Trophoblast cell (in vitro differentiated cells and primary cell): ENCODE measurements at regions not wholly inside any gene's neighbourhood (a gene's known extent, or its start where the extent isn't known, plus 50 kb on each side); places are given as distances from the start of the nearest gene placed in this dataset.

Experiments
- DNase-seq, 2 donors: peaks; one replicate each; pipeline ENCODE4 v3.0.0-alpha.2; 2016
- H2AFZ ChIP-seq: 2 replicates; pipeline ENCODE4 v1.6.1; 2013; ENCODE audit warnings: low read length, moderate library complexity, mild to moderate bottlenecking; ENCODE audit not compliant: insufficient read depth, poor library complexity
- H2AK5ac ChIP-seq: 2 replicates; pipeline ENCODE4 v1.6.1; 2013; ENCODE audit warnings: mild to moderate bottlenecking, low read length
- H2BK120ac ChIP-seq: 2 replicates; pipeline ENCODE4 v1.6.1; 2013; ENCODE audit warnings: low read length, mild to moderate bottlenecking, moderate library complexity; ENCODE audit not compliant: insufficient read depth, poor library complexity
- H2BK12ac ChIP-seq: 2 replicates; pipeline ENCODE4 v1.6.1; 2013; ENCODE audit warnings: mild to moderate bottlenecking, low read length, moderate library complexity
- H2BK5ac ChIP-seq: 2 replicates; pipeline ENCODE4 v1.6.1; 2013; ENCODE audit warnings: low read length, low read depth, moderate library complexity, mild to moderate bottlenecking; ENCODE audit not compliant: poor library complexity
- H3K14ac ChIP-seq: 2 replicates; pipeline ENCODE4 v1.6.1; 2013; ENCODE audit warnings: mild to moderate bottlenecking, low read length
- H3K18ac ChIP-seq: 2 replicates; pipeline ENCODE4 v1.6.1; 2013; ENCODE audit warnings: mild to moderate bottlenecking, low read length
- H3K23ac ChIP-seq: 2 replicates; pipeline ENCODE4 v1.6.1; 2013; ENCODE audit warnings: low read length
- H3K27ac ChIP-seq: 2 replicates; pipeline ENCODE4 v1.5.1; 2013; ENCODE audit warnings: low read depth, mild to moderate bottlenecking, inconsistent platforms, low read length, moderate library complexity
- H3K27me3 ChIP-seq: 2 replicates; pipeline ENCODE4 v1.6.1; 2013; ENCODE audit warnings: inconsistent platforms, mild to moderate bottlenecking, low read length, moderate library complexity; ENCODE audit not compliant: insufficient read depth
- H3K36me3 ChIP-seq, 2 experiments: 1 replicate in 1 of 2; 2 replicates in 1 of 2; pipeline ENCODE4 v1.6.1; 2013; ENCODE audit warnings: low read length in 2 of 2, mild to moderate bottlenecking in 2 of 2, moderate library complexity in 1 of 2; ENCODE audit not compliant: insufficient read depth in 2 of 2, control insufficient read depth in 1 of 2
- H3K4ac ChIP-seq: 2 replicates; pipeline ENCODE4 v1.6.1; 2013; ENCODE audit warnings: low read depth, mild to moderate bottlenecking, low read length, moderate library complexity
- H3K4me1 ChIP-seq, 2 experiments: 1 replicate in 1 of 2; 2 replicates in 1 of 2; pipeline ENCODE4 v1.6.1; 2013; ENCODE audit warnings: low read length in 2 of 2, mild to moderate bottlenecking in 2 of 2, moderate library complexity in 1 of 2; ENCODE audit not compliant: insufficient read depth in 2 of 2, control insufficient read depth in 1 of 2
- H3K4me2 ChIP-seq: 2 replicates; pipeline ENCODE4 v1.6.1; 2013; ENCODE audit warnings: inconsistent platforms, mild to moderate bottlenecking, low read length, moderate library complexity
- H3K4me3 ChIP-seq: 2 replicates; pipeline ENCODE4 v1.5.1; 2013; ENCODE audit warnings: mild to moderate bottlenecking, low read depth, low read length, inconsistent platforms
- H3K79me1 ChIP-seq: one replicate; pipeline ENCODE4 v1.6.1; 2013; ENCODE audit warnings: low read length
- H3K79me2 ChIP-seq: 2 replicates; pipeline ENCODE4 v1.6.1; 2013; ENCODE audit warnings: low read length, mild to moderate bottlenecking; ENCODE audit not compliant: control insufficient read depth, insufficient read depth, poor library complexity
- H3K9ac ChIP-seq: 2 replicates; pipeline ENCODE4 v1.6.1; 2013; ENCODE audit warnings: mild to moderate bottlenecking, low read length
- H3K9me3 ChIP-seq: 2 replicates; pipeline ENCODE4 v1.6.1; 2013; ENCODE audit warnings: low read depth, mild to moderate bottlenecking, control low read depth, inconsistent platforms, low read length; ENCODE audit not compliant: insufficient read depth
- H4K12ac ChIP-seq: 2 replicates; pipeline ENCODE4 v1.6.1; 2013; ENCODE audit warnings: low read depth, mild to moderate bottlenecking, low read length, moderate library complexity
- H4K8ac ChIP-seq: 2 replicates; pipeline ENCODE4 v1.6.1; 2013; ENCODE audit warnings: low read depth, mild to moderate bottlenecking, low read length, moderate library complexity
- H4K91ac ChIP-seq: one replicate; pipeline ENCODE4 v1.6.1; 2013; ENCODE audit warnings: low read depth, mild to moderate bottlenecking, low read length, moderate library complexity
- WGBS: extraction: QIAGEN DNeasy Blood & Tissue Kit; methylation state at CpG from one replicate; pipeline ENCODE4 v1.1.7; 2013; ENCODE audit warnings: missing lambda C conversion rate; ENCODE audit not compliant: insufficient read length, insufficient coverage; ENCODE audit errors: extremely low coverage; 5-methylcytosine and 5-hydroxymethylcytosine counted together

DNA sequence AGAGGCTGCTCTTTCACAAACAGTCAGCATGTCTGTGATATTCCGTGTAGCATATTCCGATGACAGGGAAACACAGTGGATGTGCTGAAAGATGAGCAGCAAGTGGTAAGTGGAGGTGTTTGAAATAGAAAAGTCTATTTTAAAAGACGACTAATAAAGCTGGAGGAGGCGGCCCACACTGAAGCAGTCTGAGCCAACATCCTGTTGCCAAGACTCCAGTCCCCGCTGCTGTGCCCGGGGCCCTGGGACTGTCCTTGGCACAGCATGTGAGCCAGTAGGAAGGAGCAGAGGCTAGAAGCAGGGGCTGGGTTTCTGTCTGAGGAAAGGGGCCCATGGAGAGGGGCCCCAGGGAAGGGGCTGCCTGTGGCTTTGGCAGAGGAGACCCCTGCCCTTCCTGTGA lies 351.5 kb upstream of the CHD6 start:
- Histone ChIP-seq H2BK12ac (no peak overlapping the region), H3K27me3 (no peaks in the 10 kb centered on the region), H3K36me3 (no peaks in the 10 kb centered on the region), H3K18ac (no peak overlapping the region), H3K4me1 (no peaks in the 10 kb centered on the region), H3K79me2 (no peaks in the 10 kb centered on the region), H3K14ac (no peak overlapping the region), H4K12ac (no peak overlapping the region), H4K8ac (no peak overlapping the region), H4K91ac (no peak overlapping the region), H3K4me3 (no peak overlapping the region), H3K27ac (no peak overlapping the region), H2BK5ac (no peak overlapping the region), H2AFZ (no peak overlapping the region), H3K23ac (no peak overlapping the region), H2BK120ac (no peak overlapping the region), H3K4me2 (no peak overlapping the region), H3K79me1 (no peaks in the 10 kb centered on the region), H2AK5ac (no peak overlapping the region), H3K9me3 (no peaks in the 10 kb centered on the region), H3K9ac (no peak overlapping the region), H3K4ac (no peak overlapping the region)
- WGBS = no CpG with 5 or more reads among the region's 6 CpGs
- no peak for DNase-seq

DNA sequence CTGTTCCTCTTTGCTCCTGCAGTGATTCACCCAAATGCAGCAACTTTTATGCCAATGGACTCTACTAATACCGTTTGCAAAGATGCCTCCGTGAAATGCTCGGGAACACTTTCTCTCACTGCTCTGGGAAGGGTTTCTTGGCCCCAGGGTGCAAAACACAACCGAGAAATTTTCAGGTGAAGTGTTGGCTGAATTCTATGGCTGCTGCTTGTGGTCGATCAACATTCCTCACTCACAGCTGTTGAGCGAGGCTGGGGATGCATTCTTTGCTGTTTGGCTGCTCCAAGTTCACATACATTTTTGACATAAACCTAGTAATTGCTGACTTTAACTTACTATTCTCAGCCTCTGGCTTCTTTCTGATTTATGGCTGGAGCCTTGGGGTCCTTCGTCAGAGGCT lies 342.0 kb upstream of the CHD6 start:
- Histone ChIP-seq H3K79me2 (no peaks in the 10 kb centered on the region), H2BK5ac (no peak overlapping the region), H3K18ac (no peak overlapping the region), H3K14ac (no peak overlapping the region), H3K27me3 (no peaks in the 10 kb centered on the region), H4K12ac (no peak overlapping the region), H3K79me1 (no peaks in the 10 kb centered on the region), H3K4me1 (no peaks in the 10 kb centered on the region), H3K27ac (no peak overlapping the region), H3K9ac (no peak overlapping the region), H2BK12ac (no peak overlapping the region), H4K8ac (no peak overlapping the region), H2AFZ (no peak overlapping the region), H4K91ac (no peak overlapping the region), H2BK120ac (no peak overlapping the region), H2AK5ac (no peak overlapping the region), H3K9me3 (peaks cover 2% of the 10 kb centered on the region), H3K23ac (no peak overlapping the region), H3K4me2 (no peak overlapping the region), H3K4ac (no peak overlapping the region), H3K4me3 (no peak overlapping the region), H3K36me3 (no peaks in the 10 kb centered on the region)
- WGBS = no CpG with 5 or more reads among the region's 7 CpGs
- DNase-seq = peak; percentile 49 to 73

DNA sequence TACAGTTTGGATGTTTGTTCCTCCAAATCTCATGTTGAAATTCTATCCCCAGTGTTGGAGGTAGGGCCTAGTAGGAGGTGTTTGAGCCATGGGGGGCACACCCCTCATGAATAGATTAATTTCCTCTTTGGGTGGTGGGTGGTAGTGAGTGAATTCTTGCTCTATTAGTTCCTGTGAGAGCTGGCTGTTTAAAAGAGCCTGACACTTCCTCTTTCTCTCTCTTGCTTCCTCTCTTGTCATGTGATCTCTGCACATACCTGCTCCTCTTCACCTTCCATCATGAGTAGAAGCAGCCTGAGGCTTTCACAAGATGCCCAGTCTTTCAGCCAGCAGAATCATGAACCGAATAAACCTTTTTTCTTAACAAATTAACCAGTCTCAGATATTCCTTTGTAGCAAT lies 340.2 kb upstream of the CHD6 start:
- no peaks in the 10 kb centered on the region for H3K79me2 ChIP-seq
- no peak overlapping the region for H4K12ac ChIP-seq
- no peak overlapping the region for H2AK5ac ChIP-seq
- WGBS = no CpG with 5 or more reads among the region's 1 CpG
- H3K4me3 ChIP-seq = no peak overlapping the region
- H3K4me2 ChIP-seq = no peak overlapping the region
- H3K27me3 ChIP-seq = no peaks in the 10 kb centered on the region
- no peak overlapping the region for H2AFZ ChIP-seq
- H2BK5ac ChIP-seq = no peak overlapping the region
- no peak overlapping the region for H3K4ac ChIP-seq
- H2BK12ac ChIP-seq = no peak overlapping the region
- peaks cover 2% of the 10 kb centered on the region for H3K9me3 ChIP-seq
- H2BK120ac ChIP-seq = no peak overlapping the region
- no peaks in the 10 kb centered on the region for H3K36me3 ChIP-seq
- H3K79me1 ChIP-seq = no peaks in the 10 kb centered on the region
- no peak overlapping the region for H4K8ac ChIP-seq
- H3K4me1 ChIP-seq = no peaks in the 10 kb centered on the region
- no peak overlapping the region for H3K14ac ChIP-seq
- no peak overlapping the region for H3K9ac ChIP-seq
- DNase-seq = no peak
- H3K27ac ChIP-seq = no peak overlapping the region
- H3K18ac ChIP-seq = no peak overlapping the region
- no peak overlapping the region for H3K23ac ChIP-seq
- H4K91ac ChIP-seq = no peak overlapping the region

DNA sequence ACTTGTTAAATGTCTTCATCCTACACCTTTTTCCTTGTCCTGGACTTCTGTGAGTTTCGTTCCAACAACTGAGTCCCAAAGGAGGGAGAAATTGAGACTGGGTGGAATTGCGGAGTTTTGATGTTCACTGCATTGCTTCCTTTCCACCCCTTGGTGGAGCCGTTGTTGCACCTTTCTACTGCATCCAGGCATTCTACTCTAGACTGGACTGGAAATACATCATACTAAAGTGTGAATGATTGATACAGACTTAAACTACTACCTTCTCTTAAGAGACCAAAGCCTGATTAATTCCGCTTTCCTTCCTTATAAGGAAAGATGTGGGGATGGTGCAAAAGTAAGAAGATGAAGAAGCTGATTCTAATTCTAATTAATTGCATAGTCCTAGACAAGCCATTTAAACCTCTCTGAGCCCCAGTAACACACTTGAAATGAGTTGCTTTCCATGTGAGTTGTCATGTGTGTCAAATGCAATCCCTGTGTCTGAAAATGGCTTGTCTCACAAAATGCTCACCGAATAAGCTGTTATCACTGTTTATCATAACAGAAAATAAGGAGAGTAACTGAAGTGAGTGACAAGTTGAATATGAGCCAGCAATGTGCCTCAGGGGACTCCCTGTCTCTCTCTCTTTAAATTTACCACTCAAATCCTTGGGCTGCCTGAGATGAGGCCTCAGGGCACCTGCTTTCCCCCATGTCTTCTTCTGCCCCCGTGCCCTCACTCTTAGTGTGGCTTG lies 338.3 kb upstream of the CHD6 start:
- no peak overlapping the region for H2AFZ ChIP-seq
- H3K9ac ChIP-seq = no peak overlapping the region
- H3K4me2 ChIP-seq = no peak overlapping the region
- WGBS = no CpG with 5 or more reads among the region's 6 CpGs
- DNase-seq = peak; percentile 4 to 57
- H3K4me1 ChIP-seq = no peaks in the 10 kb centered on the region
- no peak overlapping the region for H3K27ac ChIP-seq
- H2BK120ac ChIP-seq = no peak overlapping the region
- H3K79me2 ChIP-seq = no peaks in the 10 kb centered on the region
- peaks cover 2% of the 10 kb centered on the region for H3K9me3 ChIP-seq
- no peak overlapping the region for H2AK5ac ChIP-seq
- no peaks in the 10 kb centered on the region for H3K27me3 ChIP-seq
- H3K14ac ChIP-seq = no peak overlapping the region
- H3K4ac ChIP-seq = no peak overlapping the region
- no peak overlapping the region for H4K91ac ChIP-seq
- no peak overlapping the region for H2BK12ac ChIP-seq
- no peaks in the 10 kb centered on the region for H3K79me1 ChIP-seq
- no peak overlapping the region for H4K8ac ChIP-seq
- no peak overlapping the region for H4K12ac ChIP-seq
- no peak overlapping the region for H3K18ac ChIP-seq
- no peak overlapping the region for H3K23ac ChIP-seq
- no peaks in the 10 kb centered on the region for H3K36me3 ChIP-seq
- no peak overlapping the region for H2BK5ac ChIP-seq
- no peak overlapping the region for H3K4me3 ChIP-seq
